ENCODE measurements at regions not wholly inside any gene's neighbourhood (a gene's known extent, or its start where the extent isn't known, plus 50 kb on each side); places are given as distances from the start of the nearest gene placed in this dataset.

- TF ChIP-seq CTCF (conservative IDR thresholded peaks at IDR 0.05; ENCODE audit: low read depth, low read length) (no peak), CEBPB (IDR thresholded peaks at IDR 0.05; ENCODE audit: low read depth, low read length) (no peak), NFE2L2 (IDR thresholded peaks at IDR 0.05; ENCODE audit: low read depth, low read length) (no peak), POLR2A (IDR thresholded peaks at IDR 0.05; ENCODE audit: low read depth, low read length) (no peak), RCOR1 (IDR thresholded peaks at IDR 0.05; ENCODE audit: insufficient replicate concordance, low read length) (no peak), MXI1 (IDR thresholded peaks at IDR 0.05; ENCODE audit: borderline replicate concordance, low read depth, low read length) (no peak), RFX5 (IDR thresholded peaks at IDR 0.05; ENCODE audit: low read depth, low read length) (no peak), SMC3 (IDR thresholded peaks at IDR 0.05; ENCODE audit: low read depth, low read length) (no peak)
Measured at GRCh38 chr5:44659334-44659733, 149.4 kb upstream of the MRPS30 start.

Measured in IMR-90 (cell line).